MCF 10A (cell line): ENCODE measurements at regions not wholly inside any gene's neighbourhood (a gene's known extent, or its start where the extent isn't known, plus 50 kb on each side); places are given as distances from the start of the nearest gene placed in this dataset.
"Not testable (repeated sequence)": the region's sequence is repeated elsewhere in the genome, so short reads cannot be mapped to it uniquely, and the experiment has no call there.

Experiments
- BruUV-seq: library from RNA; stranded (reverse); fragments of 400-500 nt; replicated peaks from 2 replicates; lab custom pipeline; 2021; lab: Mats Ljungman, UMichigan
- CTCF ChIA-PET: fragments of 300-600 bp; sonication (Branson Sonifier 250); formaldehyde crosslinking; extraction: SDS; loops from one replicate; lab custom pipeline; 2021; ENCODE audit warnings: antibody characterized with exemption, inconsistent platforms; lab: Yijun Ruan, JAX
- POLR2A ChIA-PET: fragments of 300-600, 350-650 bp; sonication (Branson Sonifier 250); formaldehyde crosslinking; extraction: SDS; loops from one replicate; lab custom pipeline; 2020; ENCODE audit warnings: antibody characterized with exemption, inconsistent platforms; lab: Yijun Ruan, JAX
- DNase-seq: peaks from one replicate; pipeline ENCODE4 v3.0.0-alpha.2; 2018; ENCODE audit not compliant: unreplicated experiment
- H3K27ac Mint-ChIP-seq: one replicate; pipeline ENCODE4 v1.8.0; 2022; ENCODE audit warnings: mild to moderate bottlenecking, low read depth, mixed read lengths; ENCODE audit not compliant: unreplicated experiment
- H3K27me3 Mint-ChIP-seq: one replicate; pipeline ENCODE4 v1.8.0; 2022; ENCODE audit warnings: mixed read lengths; ENCODE audit not compliant: insufficient read depth, unreplicated experiment
- H3K36me3 Mint-ChIP-seq: one replicate; pipeline ENCODE4 v1.8.0; 2022; ENCODE audit warnings: mild to moderate bottlenecking, moderate library complexity, mixed read lengths; ENCODE audit not compliant: insufficient read depth, unreplicated experiment
- H3K4me1 Mint-ChIP-seq: one replicate; pipeline ENCODE4 v1.8.0; 2022; ENCODE audit warnings: mixed read lengths; ENCODE audit not compliant: insufficient read depth, unreplicated experiment
- H3K4me3 Mint-ChIP-seq: one replicate; pipeline ENCODE4 v1.8.0; 2022; ENCODE audit warnings: mild to moderate bottlenecking, moderate library complexity, mixed read lengths; ENCODE audit not compliant: unreplicated experiment
- H3K9me3 Mint-ChIP-seq: one replicate; pipeline ENCODE4 v1.8.0; 2022; ENCODE audit warnings: mixed read lengths; ENCODE audit not compliant: unreplicated experiment
- intact Hi-C: fragments of 100-400 bp; cut with micrococcal nuclease; formaldehyde crosslinking; loops from 2 replicates; pipeline ENCODE4 v1.14.1; 2022
- TF ChIP-seq, protein P1 (sequence below): fragments of 200-600 bp; IDR thresholded peaks from one replicate; pipeline ENCODE4 v1.8.0; 2022; ENCODE audit warnings: antibody characterized with exemption, mild to moderate bottlenecking; ENCODE audit not compliant: unreplicated experiment

DNA sequence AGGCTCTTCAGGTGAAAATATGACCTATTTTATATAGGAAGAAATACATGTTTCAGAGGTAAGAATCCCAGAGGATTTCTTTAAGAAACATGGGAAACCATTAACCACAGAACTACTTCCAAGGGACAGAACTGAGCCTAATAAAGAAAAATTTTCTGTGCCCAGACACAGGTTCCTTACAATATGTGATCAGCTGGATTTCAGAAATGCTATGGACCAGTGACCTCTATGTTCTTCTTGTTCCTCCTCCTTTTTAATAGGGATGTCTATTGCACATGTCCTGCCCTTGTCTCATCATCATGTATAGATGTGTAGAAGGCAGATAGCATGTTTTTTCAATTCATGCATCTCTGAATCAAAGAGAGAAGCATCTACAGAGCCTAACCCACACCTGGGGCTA, 836.6 kb downstream of the RNF144A start:
- peaks cover 6% of the 10 kb centered on the region for H3K4me1 Mint-ChIP-seq
- DNase-seq, result no peak
- CTCF ChIA-PET, result no interaction called here
- H3K36me3 Mint-ChIP-seq, result no peaks in the 10 kb centered on the region
- POLR2A ChIA-PET, result no interaction called here
- H3K4me3 Mint-ChIP-seq, result no peak overlapping the region
- no peak overlapping the region for H3K27ac Mint-ChIP-seq
- BruUV-seq, result no TSS peak
- peaks cover 15% of the 10 kb centered on the region for H3K9me3 Mint-ChIP-seq
- intact Hi-C loops, result no loop called here
- no peaks in the 10 kb centered on the region for H3K27me3 Mint-ChIP-seq
- TF ChIP-seq, protein P1, sequence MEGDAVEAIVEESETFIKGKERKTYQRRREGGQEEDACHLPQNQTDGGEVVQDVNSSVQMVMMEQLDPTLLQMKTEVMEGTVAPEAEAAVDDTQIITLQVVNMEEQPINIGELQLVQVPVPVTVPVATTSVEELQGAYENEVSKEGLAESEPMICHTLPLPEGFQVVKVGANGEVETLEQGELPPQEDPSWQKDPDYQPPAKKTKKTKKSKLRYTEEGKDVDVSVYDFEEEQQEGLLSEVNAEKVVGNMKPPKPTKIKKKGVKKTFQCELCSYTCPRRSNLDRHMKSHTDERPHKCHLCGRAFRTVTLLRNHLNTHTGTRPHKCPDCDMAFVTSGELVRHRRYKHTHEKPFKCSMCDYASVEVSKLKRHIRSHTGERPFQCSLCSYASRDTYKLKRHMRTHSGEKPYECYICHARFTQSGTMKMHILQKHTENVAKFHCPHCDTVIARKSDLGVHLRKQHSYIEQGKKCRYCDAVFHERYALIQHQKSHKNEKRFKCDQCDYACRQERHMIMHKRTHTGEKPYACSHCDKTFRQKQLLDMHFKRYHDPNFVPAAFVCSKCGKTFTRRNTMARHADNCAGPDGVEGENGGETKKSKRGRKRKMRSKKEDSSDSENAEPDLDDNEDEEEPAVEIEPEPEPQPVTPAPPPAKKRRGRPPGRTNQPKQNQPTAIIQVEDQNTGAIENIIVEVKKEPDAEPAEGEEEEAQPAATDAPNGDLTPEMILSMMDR, result no peak

DNA sequence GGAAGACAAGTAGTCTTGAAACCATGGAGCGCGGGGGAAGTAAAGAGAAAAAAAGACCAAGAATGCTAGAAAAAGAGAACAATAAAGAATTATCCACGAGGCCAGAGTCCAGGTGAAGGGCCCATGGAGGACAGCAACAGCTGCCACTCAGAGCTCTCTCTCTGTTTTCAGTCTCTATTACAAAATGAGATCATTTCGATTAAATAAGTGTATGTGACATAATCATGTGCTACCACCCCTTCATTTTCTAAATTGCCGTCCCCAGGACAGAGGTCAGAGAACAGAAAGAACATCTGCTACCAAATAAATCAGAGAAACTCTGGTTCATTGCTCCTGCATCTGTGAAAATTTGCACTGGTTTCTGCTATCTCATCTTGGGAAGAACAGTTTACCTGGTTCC, 838.7 kb downstream of the RNF144A start:
- ChIA-PET POLR2A (no interaction called here), CTCF (no interaction called here)
- peaks cover 15% of the 10 kb centered on the region for H3K9me3 Mint-ChIP-seq
- H3K27ac Mint-ChIP-seq, result no peak overlapping the region
- BruUV-seq, result no TSS peak
- TF ChIP-seq, protein P1, result no peak
- no peak overlapping the region for H3K4me3 Mint-ChIP-seq
- no peaks in the 10 kb centered on the region for H3K27me3 Mint-ChIP-seq
- intact Hi-C loops, result no loop called here
- DNase-seq, result no peak
- no peaks in the 10 kb centered on the region for H3K36me3 Mint-ChIP-seq
- H3K4me1 Mint-ChIP-seq, result no peaks in the 10 kb centered on the region

DNA sequence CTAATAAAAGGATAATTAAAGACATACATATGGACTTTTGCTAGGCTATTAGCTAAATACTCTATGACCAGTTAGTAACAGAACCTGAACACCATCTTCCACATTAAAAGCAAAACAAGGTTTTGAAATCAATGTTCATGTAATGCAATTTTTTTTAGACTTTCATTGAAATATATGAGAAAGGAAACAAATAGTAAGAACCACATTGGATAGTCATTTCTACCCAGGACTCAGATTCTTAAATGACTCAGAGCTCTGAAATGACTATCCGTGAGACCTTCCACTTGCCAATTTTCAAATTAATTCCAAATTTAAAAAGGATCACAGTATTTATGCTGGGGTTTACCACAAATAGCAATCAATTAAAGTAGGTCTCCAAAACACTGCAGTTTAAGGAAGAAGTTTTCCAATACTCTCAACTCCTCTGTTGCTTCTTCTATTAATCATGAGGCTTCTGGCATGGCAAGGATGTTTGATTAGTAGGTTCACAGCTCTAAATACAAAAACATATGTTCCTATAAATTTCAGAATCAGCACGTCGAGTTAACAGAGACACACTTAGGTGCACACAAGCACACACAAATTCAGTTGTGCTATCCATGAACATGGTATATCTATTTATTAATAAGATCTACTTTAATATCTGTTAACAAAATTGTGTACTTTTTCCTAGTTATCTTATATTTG, 841.0 kb downstream of the RNF144A start:
- peaks cover 20% of the 10 kb centered on the region for H3K9me3 Mint-ChIP-seq
- H3K4me3 Mint-ChIP-seq, result no peak overlapping the region
- H3K27ac Mint-ChIP-seq, result no peak overlapping the region
- POLR2A ChIA-PET, result no interaction called here
- no TSS peak for BruUV-seq
- CTCF ChIA-PET, result interaction anchor here (1.6 kb wide), 1 partner anchor 9 kb away, joined by 4 read pairs; no protein-coding TSS in a partner anchor
- H3K27me3 Mint-ChIP-seq, result no peaks in the 10 kb centered on the region
- TF ChIP-seq, protein P1, result no peak
- no peaks in the 10 kb centered on the region for H3K36me3 Mint-ChIP-seq
- no peak for DNase-seq
- H3K4me1 Mint-ChIP-seq, result no peaks in the 10 kb centered on the region
- intact Hi-C loops, result no loop called here

DNA sequence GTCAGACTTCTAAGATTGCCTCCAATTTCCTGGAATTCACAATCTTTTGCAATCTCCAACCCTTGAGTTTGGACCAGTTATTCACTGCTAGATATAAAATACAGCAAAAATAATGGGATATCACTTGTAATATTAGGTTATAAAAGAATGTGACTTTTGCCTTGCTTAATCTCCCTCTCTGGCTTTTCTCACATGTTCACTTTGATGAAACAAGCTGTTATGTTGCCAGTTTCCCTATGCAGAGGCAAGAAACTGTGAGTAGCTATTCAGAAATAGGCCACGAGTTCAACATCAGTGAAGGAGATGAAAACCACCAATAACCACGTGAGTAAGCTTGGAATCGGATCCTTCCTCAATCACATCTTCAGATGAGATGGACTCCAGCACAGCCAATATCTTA, 842.7 kb downstream of the RNF144A start:
- CTCF ChIA-PET, result no interaction called here
- POLR2A ChIA-PET, result no interaction called here
- intact Hi-C loops, result no loop called here
- peaks cover 26% of the 10 kb centered on the region for H3K9me3 Mint-ChIP-seq
- TF ChIP-seq, protein P1, result no peak
- no peak overlapping the region for H3K27ac Mint-ChIP-seq
- H3K36me3 Mint-ChIP-seq, result no peaks in the 10 kb centered on the region
- no peak overlapping the region for H3K4me3 Mint-ChIP-seq
- H3K27me3 Mint-ChIP-seq, result no peaks in the 10 kb centered on the region
- BruUV-seq, result no TSS peak
- H3K4me1 Mint-ChIP-seq, result no peaks in the 10 kb centered on the region
- no peak for DNase-seq

DNA sequence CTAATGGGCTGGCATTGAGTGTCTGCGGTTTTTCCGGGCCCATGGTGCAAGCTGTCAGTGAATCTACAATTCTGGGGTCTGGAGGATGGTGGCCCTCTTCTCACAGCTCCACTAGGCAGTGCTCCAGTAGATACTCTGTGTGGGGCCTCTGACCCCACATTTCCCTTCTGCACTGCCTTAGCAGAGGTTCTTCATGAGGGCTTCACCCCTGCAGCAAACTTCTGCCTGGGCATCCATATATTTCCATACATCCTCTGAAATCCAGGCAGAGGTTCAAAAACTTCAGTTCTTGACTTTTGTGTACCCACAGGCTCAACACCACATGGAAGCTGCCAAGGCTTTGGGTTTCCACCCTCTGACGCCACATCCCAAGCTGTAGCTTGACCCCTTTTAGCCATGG, 846.2 kb downstream of the RNF144A start:
- CTCF ChIA-PET, H3K27ac Mint-ChIP-seq, H3K4me1 Mint-ChIP-seq, DNase-seq, H3K36me3 Mint-ChIP-seq, H3K4me3 Mint-ChIP-seq, H3K27me3 Mint-ChIP-seq, intact Hi-C loops, BruUV-seq: not testable (repeated sequence)
- POLR2A ChIA-PET, result interaction anchor here (1.0 kb wide), 1 partner anchor 14 kb away, joined by 4 read pairs; no protein-coding TSS in a partner anchor
- peaks cover 18% of the 10 kb centered on the region for H3K9me3 Mint-ChIP-seq
